HAP-1 (cell line): ENCODE measurements at regions not wholly inside any gene's neighbourhood (a gene's known extent, or its start where the extent isn't known, plus 50 kb on each side); places are given as distances from the start of the nearest gene placed in this dataset.

ENCODE experiments used
- DNase-seq, 2 experiments: peaks; one replicate each; pipeline ENCODE4 v3.0.0-alpha.2; 2016 to 2020; ENCODE audit warnings: low spot score in 2 of 2
- H3K27me3 ChIP-seq: fragments of 250-450 bp; sonication (Bioruptor Pico); 2 replicates; pipeline ENCODE4 v1.5.1; 2020; ENCODE audit warnings: low read depth, mild to moderate bottlenecking, moderate library complexity
- H3K36me3 ChIP-seq: fragments of 250-450 bp; sonication (Bioruptor Pico); replicated peaks from 2 replicates; pipeline ENCODE4 v1.5.1; 2020; ENCODE audit warnings: mild to moderate bottlenecking
- H3K4me1 ChIP-seq: fragments of 250-450 bp; sonication (Bioruptor Pico); 2 replicates; pipeline ENCODE4 v1.5.1; 2020; ENCODE audit warnings: mild to moderate bottlenecking
- H3K4me3 ChIP-seq: fragments of 250-450 bp; sonication (Bioruptor Pico); 2 replicates; pipeline ENCODE4 v1.5.1; 2020; ENCODE audit warnings: mild to moderate bottlenecking, moderate library complexity
- H3K9me3 ChIP-seq: fragments of 250-450 bp; sonication (Bioruptor Pico); 2 replicates; pipeline ENCODE4 v1.5.1; 2020; ENCODE audit warnings: mild to moderate bottlenecking, moderate library complexity
- in situ Hi-C: fragments of 300-500 bp; cut with MboI; formaldehyde crosslinking; loops from 3 replicates; pipeline ENCODE4 v1.14.3; 2020; ENCODE audit warnings: low sequenced_read_pairs, inconsistent platforms, mixed read lengths

GRCh38 chr13:78404846-78405360 is 198.4 kb downstream of the POU4F1 start:
- Histone ChIP-seq H3K4me3 (no peak overlapping the region), H3K27me3 (no peaks in the 10 kb centered on the region), H3K9me3 (no peaks in the 10 kb centered on the region), H3K4me1 (no peaks in the 10 kb centered on the region), H3K36me3 (no peaks in the 10 kb centered on the region)
- in situ Hi-C loops, result no loop called here
- no peak for DNase-seq

GRCh38 chr13:78402708-78403400 is 200.5 kb downstream of the POU4F1 start:
- no peak for DNase-seq
- in situ Hi-C loops, result no loop called here

GRCh38 chr13:78401873-78402707 is 201.3 kb downstream of the POU4F1 start:
- no peak for DNase-seq
- no peaks in the 10 kb centered on the region for H3K9me3 ChIP-seq
- H3K27me3 ChIP-seq, result no peaks in the 10 kb centered on the region
- H3K36me3 ChIP-seq, result no peaks in the 10 kb centered on the region
- in situ Hi-C loops, result no loop called here
- H3K4me1 ChIP-seq, result no peaks in the 10 kb centered on the region
- H3K4me3 ChIP-seq, result no peak overlapping the region

More at GRCh38 chr13:78402708-78403400, 200.5 kb downstream of the POU4F1 start:
- H3K9me3 ChIP-seq, result no peaks in the 10 kb centered on the region
- H3K27me3 ChIP-seq, result no peaks in the 10 kb centered on the region
- H3K4me3 ChIP-seq, result no peak overlapping the region
- no peaks in the 10 kb centered on the region for H3K36me3 ChIP-seq
- H3K4me1 ChIP-seq, result no peaks in the 10 kb centered on the region

GRCh38 chr13:78398743-78399410 is 204.5 kb downstream of the POU4F1 start:
- Histone ChIP-seq H3K4me1 (peaks cover under 1% of the 10 kb centered on the region; the same call in 1 of the 2 replicates), H3K9me3 (no peaks in the 10 kb centered on the region), H3K27me3 (no peaks in the 10 kb centered on the region), H3K36me3 (no peaks in the 10 kb centered on the region), H3K4me3 (no peak overlapping the region)
- in situ Hi-C loops, result no loop called here
- no peak for DNase-seq

- Histone ChIP-seq H3K9me3 (no peaks in the 10 kb centered on the region), H3K4me1 (peaks cover 10% of the 10 kb centered on the region), H3K4me3 (no peak overlapping the region), H3K36me3 (no peaks in the 10 kb centered on the region), H3K27me3 (no peaks in the 10 kb centered on the region)
- peak; percentile 9 to 72 for DNase-seq
- in situ Hi-C loops, result no loop called here
Measured at GRCh38 chr13:78393286-78394142, 209.8 kb downstream of the POU4F1 start.

- Histone ChIP-seq H3K4me1 (no peaks in the 10 kb centered on the region), H3K4me3 (no peak overlapping the region)
- in situ Hi-C loops, result no loop called here
Measured at GRCh38 chr13:78383899-78384298, 219.5 kb downstream of the POU4F1 start.

GRCh38 chr13:78383071-78383484 is 220.3 kb downstream of the POU4F1 start:
- Histone ChIP-seq H3K36me3 (no peaks in the 10 kb centered on the region), H3K27me3 (no peaks in the 10 kb centered on the region), H3K4me1 (no peaks in the 10 kb centered on the region), H3K4me3 (no peak overlapping the region), H3K9me3 (no peaks in the 10 kb centered on the region)
- no peak for DNase-seq
- in situ Hi-C loops, result no loop called here

More at GRCh38 chr13:78383899-78384298, 219.5 kb downstream of the POU4F1 start:
- H3K27me3 ChIP-seq, result no peaks in the 10 kb centered on the region
- H3K9me3 ChIP-seq, result no peaks in the 10 kb centered on the region
- DNase-seq, result peak; percentile 8 to 55
- no peaks in the 10 kb centered on the region for H3K36me3 ChIP-seq

GRCh38 chr13:78382491-78382890 is 220.9 kb downstream of the POU4F1 start:
- Histone ChIP-seq H3K36me3 (no peaks in the 10 kb centered on the region), H3K4me1 (no peaks in the 10 kb centered on the region), H3K9me3 (no peaks in the 10 kb centered on the region), H3K27me3 (no peaks in the 10 kb centered on the region), H3K4me3 (no peak overlapping the region)
- in situ Hi-C loops, result no loop called here
- no peak for DNase-seq

- H3K36me3 ChIP-seq, result no peaks in the 10 kb centered on the region
- no peaks in the 10 kb centered on the region for H3K9me3 ChIP-seq
- DNase-seq, result no peak
- H3K4me3 ChIP-seq, result no peak overlapping the region
- in situ Hi-C loops, result no loop called here
- no peaks in the 10 kb centered on the region for H3K4me1 ChIP-seq
- H3K27me3 ChIP-seq, result no peaks in the 10 kb centered on the region
Measured at GRCh38 chr13:78376822-78377221, 226.5 kb downstream of the POU4F1 start.

GRCh38 chr13:78376033-78376432 is 227.3 kb downstream of the POU4F1 start:
- no peaks in the 10 kb centered on the region for H3K36me3 ChIP-seq
- no peak overlapping the region for H3K4me3 ChIP-seq
- DNase-seq, result no peak
- H3K27me3 ChIP-seq, result no peaks in the 10 kb centered on the region
- no peaks in the 10 kb centered on the region for H3K9me3 ChIP-seq
- H3K4me1 ChIP-seq, result no peaks in the 10 kb centered on the region
- in situ Hi-C loops, result no loop called here

GRCh38 chr13:78372581-78372980 is 230.8 kb downstream of the POU4F1 start:
- H3K4me1 ChIP-seq, result no peaks in the 10 kb centered on the region
- no peak for DNase-seq
- H3K27me3 ChIP-seq, result no peaks in the 10 kb centered on the region
- no peak overlapping the region for H3K4me3 ChIP-seq
- in situ Hi-C loops, result no loop called here
- H3K36me3 ChIP-seq, result no peaks in the 10 kb centered on the region
- no peaks in the 10 kb centered on the region for H3K9me3 ChIP-seq

GRCh38 chr13:78370231-78370630 is 233.1 kb downstream of the POU4F1 start:
- no peaks in the 10 kb centered on the region for H3K36me3 ChIP-seq
- no peaks in the 10 kb centered on the region for H3K9me3 ChIP-seq
- no peak for DNase-seq
- no peak overlapping the region for H3K4me3 ChIP-seq
- in situ Hi-C loops, result no loop called here
- no peaks in the 10 kb centered on the region for H3K4me1 ChIP-seq
- no peaks in the 10 kb centered on the region for H3K27me3 ChIP-seq

GRCh38 chr13:78364711-78365110 is 238.6 kb downstream of the POU4F1 start:
- no peaks in the 10 kb centered on the region for H3K4me1 ChIP-seq
- in situ Hi-C loops, result no loop called here
- H3K27me3 ChIP-seq, result no peaks in the 10 kb centered on the region
- H3K4me3 ChIP-seq, result no peak overlapping the region
- no peak for DNase-seq
- no peaks in the 10 kb centered on the region for H3K9me3 ChIP-seq
- H3K36me3 ChIP-seq, result no peaks in the 10 kb centered on the region
